ENCODE measurements at regions not wholly inside any gene's neighbourhood (a gene's known extent, or its start where the extent isn't known, plus 50 kb on each side); places are given as distances from the start of the nearest gene placed in this dataset.

GRCh38 chr21:32093646-32094462 lies 185.0 kb downstream of the MIS18A start:
- DNase-seq (ENCODE audit: low read depth, low spot score) = no peak

- DNase-seq (ENCODE audit: low read depth, low spot score) = no peak
These were observed 187.9 kb downstream of the MIS18A start for GRCh38 chr21:32090956-32091355.

- DNase-seq (ENCODE audit: low read depth, low spot score) = no peak
These were observed 189.1 kb downstream of the MIS18A start for GRCh38 chr21:32089766-32090165.

- no peak for DNase-seq (ENCODE audit: low read depth, low spot score)
These were observed 190.4 kb downstream of the MIS18A start for GRCh38 chr21:32088471-32088870.

- no peak for DNase-seq (ENCODE audit: low read depth, low spot score)
These were observed 191.4 kb downstream of the MIS18A start for GRCh38 chr21:32087447-32087846.

GRCh38 chr21:32083197-32083596 lies 195.7 kb downstream of the MIS18A start:
- DNase-seq (ENCODE audit: low read depth, low spot score) = no peak

GRCh38 chr21:32082466-32082865 lies 196.4 kb downstream of the MIS18A start:
- DNase-seq (ENCODE audit: low read depth, low spot score) = no peak

- no peak for DNase-seq (ENCODE audit: low read depth, low spot score)
These were observed 200.8 kb downstream of the HUNK start for GRCh38 chr21:32073593-32073992.

- no peak for DNase-seq (ENCODE audit: low read depth, low spot score)
These were observed 200.4 kb downstream of the HUNK start for GRCh38 chr21:32073190-32073589.

- peak; percentile 4 for DNase-seq (ENCODE audit: low read depth, low spot score)
These were observed 198.8 kb downstream of the HUNK start for GRCh38 chr21:32071620-32072019.

- no peak for DNase-seq (ENCODE audit: low read depth, low spot score)
These were observed 198.0 kb downstream of the HUNK start for GRCh38 chr21:32070676-32071330.

- DNase-seq (ENCODE audit: low read depth, low spot score) = no peak
These were observed 197.3 kb downstream of the HUNK start for GRCh38 chr21:32070126-32070525.

- DNase-seq (ENCODE audit: low read depth, low spot score) = no peak
These were observed 192.8 kb downstream of the HUNK start for GRCh38 chr21:32065654-32066053.

- no peak for DNase-seq (ENCODE audit: low read depth, low spot score)
These were observed 191.6 kb downstream of the HUNK start for GRCh38 chr21:32064281-32064910.

GRCh38 chr21:32062591-32063227 lies 189.9 kb downstream of the HUNK start:
- no peak for DNase-seq (ENCODE audit: low read depth, low spot score)

- no peak for DNase-seq (ENCODE audit: low read depth, low spot score)
These were observed 188.9 kb downstream of the HUNK start for GRCh38 chr21:32061729-32062128.

GRCh38 chr21:32056791-32057190 lies 184.0 kb downstream of the HUNK start:
- no peak for DNase-seq (ENCODE audit: low read depth, low spot score)

- DNase-seq (ENCODE audit: low read depth, low spot score) = no peak
These were observed 182.5 kb downstream of the HUNK start for GRCh38 chr21:32055305-32055704.
